ENCODE measurements at regions not wholly inside any gene's neighbourhood (a gene's known extent, or its start where the extent isn't known, plus 50 kb on each side); places are given as distances from the start of the nearest gene placed in this dataset.

- no peak overlapping the region for H3K4me3 ChIP-seq
- H3K9me3 ChIP-seq, result peaks cover 0 to 17% (median 6%) of the 10 kb centered on the region in 4 donors
- TF ChIP-seq EP300 (IDR thresholded peaks at IDR 0.05), result no peak
- intact Hi-C loops (cut with DNase I; ENCODE audit: low total_unique reads), result no loop called here
- H3K27ac ChIP-seq, result no peak overlapping the region
- H3K4me1 ChIP-seq, result no peaks in the 10 kb centered on the region
- 95 to 98% (median 96%) methylated on average over 16 of the region's 16 CpGs for WGBS, 5 donors
- DNase-seq, result no peak
- no peaks in the 10 kb centered on the region for H3K36me3 ChIP-seq
- no peaks in the 10 kb centered on the region for H3K27me3 ChIP-seq
Observed at GRCh38 chr4:142954415-142954814, 108.3 kb upstream of the INPP4B start.

- DNase-seq, result no peak
- no peak for TF ChIP-seq POLR2A (IDR thresholded peaks at IDR 0.05)
- Histone ChIP-seq H3K4me3 (no peak overlapping the region), H3K9me3 (peaks cover 0 to 17% (median 6%) of the 10 kb centered on the region in 4 donors), H3K27ac (no peak overlapping the region), H3K27me3 (no peaks in the 10 kb centered on the region), H3K36me3 (no peaks in the 10 kb centered on the region), H3K4me1 (peaks cover 0 to 7% (median 3%) of the 10 kb centered on the region in 4 donors)
- intact Hi-C loops (cut with DNase I; ENCODE audit: low total_unique reads), result no loop called here
- 84 to 95% (median 92%) methylated on average over 2 of the region's 2 CpGs for WGBS, 5 donors
Observed at GRCh38 chr4:142955501-142955900, 109.4 kb upstream of the INPP4B start.

GRCh38 chr4:142959173-142959572 lies 113.1 kb upstream of the INPP4B start:
- intact Hi-C loops (cut with DNase I; ENCODE audit: low total_unique reads), result no loop called here
- no peak for TF ChIP-seq POLR2A (IDR thresholded peaks at IDR 0.05)
- TF ChIP-seq POLR2AphosphoS5 (IDR thresholded peaks at IDR 0.05), result no peak
- no peak for TF ChIP-seq CTCF (IDR thresholded peaks at IDR 0.05)
- TF ChIP-seq EP300 (IDR thresholded peaks at IDR 0.05), result no peak
- no peak overlapping the region for H3K4me3 ChIP-seq
- peaks cover 0 to 24% (median 12%) of the 10 kb centered on the region in 4 donors for H3K4me1 ChIP-seq
- H3K36me3 ChIP-seq, result no peaks in the 10 kb centered on the region
- WGBS, 5 donors, result 56 to 77% (median 66%) methylated on average over 1 of the region's 1 CpG
- H3K9me3 ChIP-seq, result peaks cover 0 to 16% (median 6%) of the 10 kb centered on the region in 4 donors
- no peak for DNase-seq
- H3K27me3 ChIP-seq, result no peaks in the 10 kb centered on the region
- no peak overlapping the region for H3K27ac ChIP-seq

- H3K36me3 ChIP-seq, result no peaks in the 10 kb centered on the region
- H3K9me3 ChIP-seq, result peaks cover 0 to 7% (median 2%) of the 10 kb centered on the region in 4 donors
- intact Hi-C loops (cut with DNase I; ENCODE audit: low total_unique reads), result no loop called here
- no peaks in the 10 kb centered on the region for H3K27me3 ChIP-seq
- peak in 1 of 2 donors; percentile 55 for DNase-seq
- TF ChIP-seq EP300 (IDR thresholded peaks at IDR 0.05) (no peak), POLR2A (IDR thresholded peaks at IDR 0.05) (no peak), CTCF (IDR thresholded peaks at IDR 0.05) (no peak), POLR2AphosphoS5 (IDR thresholded peaks at IDR 0.05) (no peak)
- H3K27ac ChIP-seq, result no peak overlapping the region
- no peak overlapping the region for H3K4me3 ChIP-seq
- WGBS, 5 donors, result 6 to 25% (median 11%) methylated on average over 1 of the region's 1 CpG
- peaks cover 0 to 24% (median 12%) of the 10 kb centered on the region in 4 donors for H3K4me1 ChIP-seq
Observed at GRCh38 chr4:142960126-142960525, 114.0 kb upstream of the INPP4B start.

GRCh38 chr4:142960867-142961644 lies 115.0 kb upstream of the INPP4B start:
- DNase-seq, result no peak

More at GRCh38 chr4:142960867-142961644, 115.0 kb upstream of the INPP4B start:
- peaks cover 0 to 24% (median 12%) of the 10 kb centered on the region in 4 donors for H3K4me1 ChIP-seq
- 40 to 62% (median 52%) methylated on average over 6 of the region's 6 CpGs for WGBS, 5 donors
- no peaks in the 10 kb centered on the region for H3K9me3 ChIP-seq
- H3K27me3 ChIP-seq, result no peaks in the 10 kb centered on the region
- intact Hi-C loops (cut with DNase I; ENCODE audit: low total_unique reads), result no loop called here
- peak overlapping the region in 2 of 5 donors; percentile 4 to 7 for H3K27ac ChIP-seq
- TF ChIP-seq POLR2A (IDR thresholded peaks at IDR 0.05), result no peak
- no peak for TF ChIP-seq CTCF (IDR thresholded peaks at IDR 0.05)
- TF ChIP-seq EP300 (IDR thresholded peaks at IDR 0.05), result no peak
- no peak for TF ChIP-seq POLR2AphosphoS5 (IDR thresholded peaks at IDR 0.05)
- no peaks in the 10 kb centered on the region for H3K36me3 ChIP-seq
- H3K4me3 ChIP-seq, result no peak overlapping the region

All from stomach (tissue), 8 donors.